Gastroesophageal sphincter (tissue), 3 donors: ENCODE measurements at regions not wholly inside any gene's neighbourhood (a gene's known extent, or its start where the extent isn't known, plus 50 kb on each side); places are given as distances from the start of the nearest gene placed in this dataset.

ENCODE experiments used
- CTCF ChIP-seq, 4 experiments: fragments of 200-600 bp in 2 of 4; fragments of 450-650 bp in 2 of 4; sonication (generic) in 1 of 4; IDR thresholded peaks; one replicate each; pipeline ENCODE4 v1.5.1; 2017 to 2019; ENCODE audit warnings: antibody characterized with exemption in 4 of 4, mild to moderate bottlenecking in 2 of 4, moderate library complexity in 2 of 4
- EP300 ChIP-seq: sonication (generic); formaldehyde crosslinking; IDR thresholded peaks from one replicate; pipeline ENCODE4 v1.6.1; 2017; ENCODE audit warnings: antibody characterized with exemption, mild to moderate bottlenecking

GRCh38 chr3:34219556-34219955, 421.1 kb downstream of the PDCD6IP start:
- no peak for TF ChIP-seq CTCF (IDR thresholded peaks at IDR 0.05)
- TF ChIP-seq EP300 = no peak
